Ascending aorta (tissue), 2 donors: ENCODE measurements at regions not wholly inside any gene's neighbourhood (a gene's known extent, or its start where the extent isn't known, plus 50 kb on each side); places are given as distances from the start of the nearest gene placed in this dataset.

Experiments used
- DNase-seq, 2 donors: peaks; one replicate each; pipeline ENCODE4 v3.0.0-alpha.2; 2019; ENCODE audit warnings: low spot score in 2 of 2
- H3K27ac ChIP-seq, 2 donors: fragments of 200-600 bp; sonication (generic); one replicate each; pipeline ENCODE4 v1.5.1; 2016 to 2017; ENCODE audit warnings: mild to moderate bottlenecking in 1 of 2
- H3K27me3 ChIP-seq: fragments of 200-600 bp; sonication (generic); one replicate; pipeline ENCODE4 v1.5.1; 2017
- H3K36me3 ChIP-seq, 2 donors: fragments of 200-600 bp; sonication (generic); one replicate each; pipeline ENCODE4 v1.5.1; 2016
- H3K4me1 ChIP-seq, 2 donors: fragments of 200-600 bp; sonication (generic); one replicate each; pipeline ENCODE4 v1.5.1; 2016 to 2017; ENCODE audit warnings: mild to moderate bottlenecking in 1 of 2
- H3K4me3 ChIP-seq, 2 donors: fragments of 200-600 bp; sonication (generic); one replicate each; pipeline ENCODE4 v1.5.1; 2016 to 2017; ENCODE audit warnings: mild to moderate bottlenecking in 1 of 2
- H3K9me3 ChIP-seq, 2 donors: fragments of 200-600 bp; sonication (generic); one replicate each; pipeline ENCODE4 v1.5.1; 2016
- intact Hi-C: fragments of 100-400 bp; cut with DNase I; formaldehyde crosslinking; loops from one replicate; pipeline ENCODE4 v1.15.1; 2023
- TF ChIP-seq, protein P1 (sequence below), 3 experiments: fragments of 200-600 bp in 2 of 3; fragments of 450-650 bp in 1 of 3; sonication (generic) in 2 of 3; IDR thresholded peaks; one replicate each; pipeline ENCODE4 v1.5.1; 2016 to 2019; ENCODE audit warnings: antibody characterized with exemption in 3 of 3, mild to moderate bottlenecking in 1 of 3, moderate library complexity in 1 of 3

DNA sequence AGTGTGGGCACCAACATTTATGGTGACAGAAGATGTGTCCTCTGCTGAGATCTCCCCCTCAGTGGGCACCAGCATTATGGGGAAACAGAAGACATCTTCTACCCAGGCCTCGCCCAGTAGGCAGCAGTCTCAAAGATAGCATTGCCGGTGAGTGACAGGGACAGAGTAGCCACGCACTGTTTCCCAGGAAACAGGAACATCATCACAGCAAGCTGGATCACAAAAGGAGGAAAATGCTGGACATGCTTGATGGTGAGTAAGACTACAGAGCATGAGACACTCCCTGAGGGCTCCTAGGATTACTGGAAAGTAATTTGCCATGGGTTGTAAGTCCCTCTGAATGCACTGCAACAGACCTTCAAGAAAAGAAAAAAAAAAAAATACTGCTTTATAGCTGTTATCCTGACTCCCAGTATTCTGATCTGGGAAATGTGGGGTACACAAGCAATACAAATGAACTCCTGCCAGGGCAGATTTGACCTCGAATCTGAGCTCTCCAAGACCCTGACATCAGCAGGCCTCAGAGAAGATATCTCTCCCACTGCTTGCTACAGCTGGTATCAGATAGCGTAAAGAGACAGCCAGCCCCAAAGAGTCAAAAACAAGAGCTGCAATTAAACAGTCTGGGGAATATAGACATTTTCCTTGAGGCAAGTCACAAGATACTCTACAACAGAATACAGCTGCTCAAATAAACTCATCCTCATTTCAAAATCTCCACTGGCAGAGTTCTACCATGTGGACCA lies 180.4 kb downstream of the RBM26 start:
- TF ChIP-seq, protein P1, sequence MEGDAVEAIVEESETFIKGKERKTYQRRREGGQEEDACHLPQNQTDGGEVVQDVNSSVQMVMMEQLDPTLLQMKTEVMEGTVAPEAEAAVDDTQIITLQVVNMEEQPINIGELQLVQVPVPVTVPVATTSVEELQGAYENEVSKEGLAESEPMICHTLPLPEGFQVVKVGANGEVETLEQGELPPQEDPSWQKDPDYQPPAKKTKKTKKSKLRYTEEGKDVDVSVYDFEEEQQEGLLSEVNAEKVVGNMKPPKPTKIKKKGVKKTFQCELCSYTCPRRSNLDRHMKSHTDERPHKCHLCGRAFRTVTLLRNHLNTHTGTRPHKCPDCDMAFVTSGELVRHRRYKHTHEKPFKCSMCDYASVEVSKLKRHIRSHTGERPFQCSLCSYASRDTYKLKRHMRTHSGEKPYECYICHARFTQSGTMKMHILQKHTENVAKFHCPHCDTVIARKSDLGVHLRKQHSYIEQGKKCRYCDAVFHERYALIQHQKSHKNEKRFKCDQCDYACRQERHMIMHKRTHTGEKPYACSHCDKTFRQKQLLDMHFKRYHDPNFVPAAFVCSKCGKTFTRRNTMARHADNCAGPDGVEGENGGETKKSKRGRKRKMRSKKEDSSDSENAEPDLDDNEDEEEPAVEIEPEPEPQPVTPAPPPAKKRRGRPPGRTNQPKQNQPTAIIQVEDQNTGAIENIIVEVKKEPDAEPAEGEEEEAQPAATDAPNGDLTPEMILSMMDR (IDR thresholded peaks at IDR 0.05) = no peak
- H3K4me1 ChIP-seq = no peaks in the 10 kb centered on the region
- intact Hi-C loops = no loop called here
- no peak overlapping the region for H3K4me3 ChIP-seq
- no peak overlapping the region for H3K27ac ChIP-seq
- H3K27me3 ChIP-seq = no peaks in the 10 kb centered on the region
- no peak for DNase-seq
- no peaks in the 10 kb centered on the region for H3K36me3 ChIP-seq
- no peaks in the 10 kb centered on the region for H3K9me3 ChIP-seq

- Histone ChIP-seq H3K4me1 (no peaks in the 10 kb centered on the region), H3K27ac (no peak overlapping the region), H3K36me3 (no peaks in the 10 kb centered on the region), H3K4me3 (no peak overlapping the region), H3K27me3 (no peaks in the 10 kb centered on the region), H3K9me3 (no peaks in the 10 kb centered on the region)
- DNase-seq = no peak
- intact Hi-C loops = no loop called here
- TF ChIP-seq, protein P1 (IDR thresholded peaks at IDR 0.05) = no peak
Observed at GRCh38 chr13:79222427-79223205, 183.4 kb downstream of the RBM26 start.

GRCh38 chr13:79212064-79212619 lies 193.9 kb downstream of the RBM26 start:
- intact Hi-C loops = no loop called here
- no peaks in the 10 kb centered on the region for H3K36me3 ChIP-seq
- no peak overlapping the region for H3K4me3 ChIP-seq
- no peaks in the 10 kb centered on the region for H3K27me3 ChIP-seq
- H3K9me3 ChIP-seq = no peaks in the 10 kb centered on the region
- no peak for DNase-seq
- H3K4me1 ChIP-seq = no peaks in the 10 kb centered on the region
- H3K27ac ChIP-seq = no peak overlapping the region
- TF ChIP-seq, protein P1 (IDR thresholded peaks at IDR 0.05) = no peak

GRCh38 chr13:79211377-79211776 lies 194.7 kb downstream of the RBM26 start:
- H3K27me3 ChIP-seq = no peaks in the 10 kb centered on the region
- intact Hi-C loops = no loop called here
- TF ChIP-seq, protein P1 (IDR thresholded peaks at IDR 0.05) = no peak
- H3K9me3 ChIP-seq = no peaks in the 10 kb centered on the region
- DNase-seq = no peak
- H3K27ac ChIP-seq = no peak overlapping the region
- H3K4me1 ChIP-seq = no peaks in the 10 kb centered on the region
- H3K4me3 ChIP-seq = no peak overlapping the region
- no peaks in the 10 kb centered on the region for H3K36me3 ChIP-seq

GRCh38 chr13:79197933-79198332 lies 208.1 kb downstream of the RBM26 start:
- no peak for DNase-seq
- Histone ChIP-seq H3K36me3 (no peaks in the 10 kb centered on the region), H3K27ac (no peak overlapping the region), H3K4me3 (no peak overlapping the region), H3K9me3 (no peaks in the 10 kb centered on the region), H3K27me3 (no peaks in the 10 kb centered on the region), H3K4me1 (no peaks in the 10 kb centered on the region)
- intact Hi-C loops = no loop called here
- TF ChIP-seq, protein P1 (IDR thresholded peaks at IDR 0.05) = no peak
